HEK293T (cell line): ENCODE measurements at regions not wholly inside any gene's neighbourhood (a gene's known extent, or its start where the extent isn't known, plus 50 kb on each side); places are given as distances from the start of the nearest gene placed in this dataset.

Source experiments
- ARNT ChIP-seq: fragments of 450-650 bp; IDR thresholded peaks from 2 replicates; pipeline ENCODE4 v1.6.1; 2017; ENCODE audit warnings: mild to moderate bottlenecking
- BHLHE40 ChIP-seq: fragments of 450-650 bp; IDR thresholded peaks from 2 replicates; pipeline ENCODE4 v1.6.1; 2016; ENCODE audit warnings: mild to moderate bottlenecking, moderate library complexity, borderline replicate concordance
- ELF4 ChIP-seq: fragments of 450-650 bp; IDR thresholded peaks from 2 replicates; pipeline ENCODE4 v1.6.1; 2017; ENCODE audit warnings: antibody characterized with exemption
- FOXA1 ChIP-seq: fragments of 450-650 bp; IDR thresholded peaks from 2 replicates; pipeline ENCODE4 v1.6.1; 2016; ENCODE audit warnings: mild to moderate bottlenecking
- FOXK2 ChIP-seq: fragments of 450-650 bp; IDR thresholded peaks from 2 replicates; pipeline ENCODE4 v1.6.1; 2016; ENCODE audit warnings: mild to moderate bottlenecking
- FOXM1 ChIP-seq: fragments of 450-650 bp; IDR thresholded peaks from 2 replicates; pipeline ENCODE4 v1.6.1; 2017; ENCODE audit warnings: mild to moderate bottlenecking, borderline replicate concordance
- L3MBTL2 ChIP-seq: fragments of 450-650 bp; conservative IDR thresholded peaks from 2 replicates; pipeline ENCODE4 v1.6.1; 2016; ENCODE audit warnings: mild to moderate bottlenecking
- PKNOX1 ChIP-seq: fragments of 450-650 bp; IDR thresholded peaks from 2 replicates; pipeline ENCODE4 v1.6.1; 2016
- SP1 ChIP-seq: fragments of 450-650 bp; IDR thresholded peaks from 2 replicates; pipeline ENCODE4 v1.6.1; 2017
- ZNF384 ChIP-seq: fragments of 450-650 bp; IDR thresholded peaks from 2 replicates; pipeline ENCODE4 v1.6.1; 2016

GRCh38 chr13:109669234-109669612, 117.2 kb downstream of the IRS2 start:
- TF ChIP-seq FOXM1 (no peak), BHLHE40 (no peak), L3MBTL2 (no peak), ELF4 (no peak), SP1 (no peak), ARNT (no peak), FOXK2 (no peak), ZNF384 (no peak), FOXA1 (no peak), PKNOX1 (no peak)
